ENCODE measurements at regions not wholly inside any gene's neighbourhood (a gene's known extent, or its start where the extent isn't known, plus 50 kb on each side); places are given as distances from the start of the nearest gene placed in this dataset.

- no peak overlapping the region for H4K91ac ChIP-seq (ENCODE audit: low read length)
- H2AK5ac ChIP-seq (ENCODE audit: low read length, severe bottlenecking), result no peak overlapping the region
- H2BK15ac ChIP-seq (ENCODE audit: low read depth, poor library complexity, severe bottlenecking), result no peak overlapping the region
- DNase-seq, result no peak
- H2BK12ac ChIP-seq (ENCODE audit: low read length in 2 of 2), result no peak overlapping the region
- H3K9me3 ChIP-seq (ENCODE audit: control insufficient read depth, low read length), result no peaks in the 10 kb centered on the region
- no peaks in the 10 kb centered on the region for H3K27me3 ChIP-seq (ENCODE audit: control insufficient read depth in 1 of 2, insufficient read depth in 1 of 2, low read length in 2 of 2)
- H4K8ac ChIP-seq (ENCODE audit: low read length), result no peak overlapping the region
- no peak overlapping the region for H2BK5ac ChIP-seq (ENCODE audit: low read depth, low read length, poor library complexity, severe bottlenecking)
- H3K36me3 ChIP-seq (ENCODE audit: control insufficient read depth in 1 of 2, insufficient read depth in 2 of 2, low read depth in 1 of 2, low read length in 2 of 2), result no peaks in the 10 kb centered on the region
- H2AFZ ChIP-seq (ENCODE audit: low read depth, low read length), result no peak overlapping the region
- no peaks in the 10 kb centered on the region for H3K79me1 ChIP-seq (replicated peaks; ENCODE audit: low read length, poor library complexity, severe bottlenecking)
- no peak overlapping the region for H3K23ac ChIP-seq (ENCODE audit: low read length in 2 of 2)
- no peaks in the 10 kb centered on the region for H3K4me1 ChIP-seq (ENCODE audit: control insufficient read depth, insufficient read depth, low read depth, low read length)
- 92% methylated on average over 2 of the region's 4 CpGs for WGBS
- no peak overlapping the region for H3K27ac ChIP-seq (ENCODE audit: low read length, poor library complexity, severe bottlenecking)
- H3K4me3 ChIP-seq (ENCODE audit: insufficient read depth in 1 of 2, low read depth in 1 of 2, low read length in 2 of 2), result no peak overlapping the region
- no peak overlapping the region for H3K18ac ChIP-seq (ENCODE audit: low read depth in 1 of 2, low read length in 2 of 2)
- no peak overlapping the region for H3K4me2 ChIP-seq (ENCODE audit: low read length, poor library complexity, severe bottlenecking)
- no peak overlapping the region for H3K4ac ChIP-seq (ENCODE audit: low read depth in 1 of 2, low read length in 2 of 2)
- H3K14ac ChIP-seq (ENCODE audit: low read length in 2 of 2), result no peak overlapping the region
- H2BK120ac ChIP-seq (ENCODE audit: low read depth, low read length), result no peak overlapping the region
- H3K9ac ChIP-seq (ENCODE audit: low read length), result no peak overlapping the region
Measured at GRCh38 chr13:108526286-108526685, 103.1 kb upstream of the MYO16 start.

GRCh38 chr13:108527844-108528243, 101.6 kb upstream of the MYO16 start:
- no peak overlapping the region for H3K27ac ChIP-seq (ENCODE audit: low read length, poor library complexity, severe bottlenecking)
- no peak overlapping the region for H2AFZ ChIP-seq (ENCODE audit: low read depth, low read length)
- no peak overlapping the region for H4K8ac ChIP-seq (ENCODE audit: low read length)
- H4K91ac ChIP-seq (ENCODE audit: low read length), result no peak overlapping the region
- H3K14ac ChIP-seq (ENCODE audit: low read length in 2 of 2), result no peak overlapping the region
- no peak overlapping the region for H3K9ac ChIP-seq (ENCODE audit: low read length)
- H3K4me2 ChIP-seq (ENCODE audit: low read length, poor library complexity, severe bottlenecking), result no peak overlapping the region
- H3K4ac ChIP-seq (ENCODE audit: low read depth in 1 of 2, low read length in 2 of 2), result no peak overlapping the region
- no peaks in the 10 kb centered on the region for H3K4me1 ChIP-seq (ENCODE audit: control insufficient read depth, insufficient read depth, low read depth, low read length)
- no peak overlapping the region for H2BK12ac ChIP-seq (ENCODE audit: low read length in 2 of 2)
- no peak overlapping the region for H2BK120ac ChIP-seq (ENCODE audit: low read depth, low read length)
- H3K23ac ChIP-seq (ENCODE audit: low read length in 2 of 2), result no peak overlapping the region
- WGBS, result no CpG with 5 or more reads among the region's 1 CpG
- no peaks in the 10 kb centered on the region for H3K79me1 ChIP-seq (replicated peaks; ENCODE audit: low read length, poor library complexity, severe bottlenecking)
- no peak overlapping the region for H3K18ac ChIP-seq (ENCODE audit: low read depth in 1 of 2, low read length in 2 of 2)
- no peaks in the 10 kb centered on the region for H3K27me3 ChIP-seq (ENCODE audit: control insufficient read depth in 1 of 2, insufficient read depth in 1 of 2, low read length in 2 of 2)
- H2BK15ac ChIP-seq (ENCODE audit: low read depth, poor library complexity, severe bottlenecking), result no peak overlapping the region
- H2BK5ac ChIP-seq (ENCODE audit: low read depth, low read length, poor library complexity, severe bottlenecking), result no peak overlapping the region
- no peak overlapping the region for H3K4me3 ChIP-seq (ENCODE audit: insufficient read depth in 1 of 2, low read depth in 1 of 2, low read length in 2 of 2)
- no peak overlapping the region for H2AK5ac ChIP-seq (ENCODE audit: low read length, severe bottlenecking)
- no peaks in the 10 kb centered on the region for H3K36me3 ChIP-seq (ENCODE audit: control insufficient read depth in 1 of 2, insufficient read depth in 2 of 2, low read depth in 1 of 2, low read length in 2 of 2)
- no peak for DNase-seq
- H3K9me3 ChIP-seq (ENCODE audit: control insufficient read depth, low read length), result no peaks in the 10 kb centered on the region

GRCh38 chr13:108528303-108528702, 101.1 kb upstream of the MYO16 start:
- no peak overlapping the region for H2AFZ ChIP-seq (ENCODE audit: low read depth, low read length)
- no peak overlapping the region for H3K4ac ChIP-seq (ENCODE audit: low read depth in 1 of 2, low read length in 2 of 2)
- H2BK15ac ChIP-seq (ENCODE audit: low read depth, poor library complexity, severe bottlenecking), result no peak overlapping the region
- H3K4me2 ChIP-seq (ENCODE audit: low read length, poor library complexity, severe bottlenecking), result no peak overlapping the region
- no peak overlapping the region for H3K4me3 ChIP-seq (ENCODE audit: insufficient read depth in 1 of 2, low read depth in 1 of 2, low read length in 2 of 2)
- H4K91ac ChIP-seq (ENCODE audit: low read length), result no peak overlapping the region
- H3K18ac ChIP-seq (ENCODE audit: low read depth in 1 of 2, low read length in 2 of 2), result no peak overlapping the region
- H2AK5ac ChIP-seq (ENCODE audit: low read length, severe bottlenecking), result no peak overlapping the region
- H2BK120ac ChIP-seq (ENCODE audit: low read depth, low read length), result no peak overlapping the region
- H4K8ac ChIP-seq (ENCODE audit: low read length), result no peak overlapping the region
- no peaks in the 10 kb centered on the region for H3K36me3 ChIP-seq (ENCODE audit: control insufficient read depth in 1 of 2, insufficient read depth in 2 of 2, low read depth in 1 of 2, low read length in 2 of 2)
- DNase-seq, result no peak
- H3K14ac ChIP-seq (ENCODE audit: low read length in 2 of 2), result no peak overlapping the region
- no peak overlapping the region for H3K9ac ChIP-seq (ENCODE audit: low read length)
- H2BK12ac ChIP-seq (ENCODE audit: low read length in 2 of 2), result no peak overlapping the region
- H3K4me1 ChIP-seq (ENCODE audit: control insufficient read depth, insufficient read depth, low read depth, low read length), result no peaks in the 10 kb centered on the region
- H3K79me1 ChIP-seq (replicated peaks; ENCODE audit: low read length, poor library complexity, severe bottlenecking), result no peaks in the 10 kb centered on the region
- no peak overlapping the region for H3K27ac ChIP-seq (ENCODE audit: low read length, poor library complexity, severe bottlenecking)
- 35% methylated on average over 2 of the region's 2 CpGs for WGBS
- no peak overlapping the region for H3K23ac ChIP-seq (ENCODE audit: low read length in 2 of 2)
- H3K9me3 ChIP-seq (ENCODE audit: control insufficient read depth, low read length), result no peaks in the 10 kb centered on the region
- H3K27me3 ChIP-seq (ENCODE audit: control insufficient read depth in 1 of 2, insufficient read depth in 1 of 2, low read length in 2 of 2), result no peaks in the 10 kb centered on the region
- H2BK5ac ChIP-seq (ENCODE audit: low read depth, low read length, poor library complexity, severe bottlenecking), result no peak overlapping the region

GRCh38 chr13:108533842-108534241, 95.6 kb upstream of the MYO16 start:
- H2BK15ac ChIP-seq (ENCODE audit: low read depth, poor library complexity, severe bottlenecking), result no peak overlapping the region

More at GRCh38 chr13:108533842-108534241, 95.6 kb upstream of the MYO16 start:
- H3K4me3 ChIP-seq (ENCODE audit: insufficient read depth in 1 of 2, low read depth in 1 of 2, low read length in 2 of 2), result no peak overlapping the region
- H3K14ac ChIP-seq (ENCODE audit: low read length in 2 of 2), result no peak overlapping the region
- H3K27ac ChIP-seq (ENCODE audit: low read length, poor library complexity, severe bottlenecking), result no peak overlapping the region
- no peak overlapping the region for H3K23ac ChIP-seq (ENCODE audit: low read length in 2 of 2)
- H3K36me3 ChIP-seq (ENCODE audit: control insufficient read depth in 1 of 2, insufficient read depth in 2 of 2, low read depth in 1 of 2, low read length in 2 of 2), result no peaks in the 10 kb centered on the region
- no peaks in the 10 kb centered on the region for H3K4me1 ChIP-seq (ENCODE audit: control insufficient read depth, insufficient read depth, low read depth, low read length)
- no peak overlapping the region for H3K4me2 ChIP-seq (ENCODE audit: low read length, poor library complexity, severe bottlenecking)
- no peak overlapping the region for H2AFZ ChIP-seq (ENCODE audit: low read depth, low read length)
- H2BK5ac ChIP-seq (ENCODE audit: low read depth, low read length, poor library complexity, severe bottlenecking), result no peak overlapping the region
- no peak overlapping the region for H2BK12ac ChIP-seq (ENCODE audit: low read length in 2 of 2)
- no peaks in the 10 kb centered on the region for H3K27me3 ChIP-seq (ENCODE audit: control insufficient read depth in 1 of 2, insufficient read depth in 1 of 2, low read length in 2 of 2)
- no peak overlapping the region for H4K91ac ChIP-seq (ENCODE audit: low read length)
- H2AK5ac ChIP-seq (ENCODE audit: low read length, severe bottlenecking), result no peak overlapping the region
- no peak overlapping the region for H2BK120ac ChIP-seq (ENCODE audit: low read depth, low read length)
- no peaks in the 10 kb centered on the region for H3K9me3 ChIP-seq (ENCODE audit: control insufficient read depth, low read length)
- H3K9ac ChIP-seq (ENCODE audit: low read length), result no peak overlapping the region
- H3K4ac ChIP-seq (ENCODE audit: low read depth in 1 of 2, low read length in 2 of 2), result no peak overlapping the region
- DNase-seq, result no peak
- no peaks in the 10 kb centered on the region for H3K79me1 ChIP-seq (replicated peaks; ENCODE audit: low read length, poor library complexity, severe bottlenecking)
- WGBS, result no CpG with 5 or more reads among the region's 2 CpGs
- no peak overlapping the region for H3K18ac ChIP-seq (ENCODE audit: low read depth in 1 of 2, low read length in 2 of 2)
- H4K8ac ChIP-seq (ENCODE audit: low read length), result no peak overlapping the region

Measured in mesenchymal stem cell (in vitro differentiated cells and primary cell).